HL-60 (cell line): ENCODE measurements at regions not wholly inside any gene's neighbourhood (a gene's known extent, or its start where the extent isn't known, plus 50 kb on each side); places are given as distances from the start of the nearest gene placed in this dataset.

Experiments
- POLR2AphosphoS5 ChIP-seq: IDR thresholded peaks from 2 replicates; pipeline ENCODE4 v1.6.1; 2012; ENCODE audit warnings: low read depth
- TF ChIP-seq, protein P1 (sequence below): IDR thresholded peaks from one replicate; pipeline ENCODE4 v1.5.1; 2011; ENCODE audit warnings: low read length, control low read depth, inconsistent platforms; ENCODE audit not compliant: insufficient read depth

DNA sequence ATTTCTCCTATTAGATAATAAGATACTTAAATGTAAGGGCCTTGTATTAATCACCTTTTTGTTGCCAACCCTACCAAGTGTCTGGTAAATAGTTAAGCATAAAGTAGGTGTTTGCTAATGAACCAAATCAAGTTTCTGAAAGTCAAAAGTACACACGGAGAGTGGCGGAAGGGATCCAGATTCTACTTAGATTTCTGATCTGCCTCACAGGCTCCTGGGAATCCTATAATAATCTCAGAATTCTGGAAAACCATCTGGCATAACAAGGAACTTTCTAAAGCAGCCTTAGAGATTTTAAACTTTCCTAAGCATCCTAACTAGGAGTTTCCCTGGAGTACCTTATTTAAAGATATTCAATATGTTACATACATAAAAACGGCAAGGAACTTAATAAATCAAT, 363.2 kb upstream of the SMC2 start:
- TF ChIP-seq, protein P1, sequence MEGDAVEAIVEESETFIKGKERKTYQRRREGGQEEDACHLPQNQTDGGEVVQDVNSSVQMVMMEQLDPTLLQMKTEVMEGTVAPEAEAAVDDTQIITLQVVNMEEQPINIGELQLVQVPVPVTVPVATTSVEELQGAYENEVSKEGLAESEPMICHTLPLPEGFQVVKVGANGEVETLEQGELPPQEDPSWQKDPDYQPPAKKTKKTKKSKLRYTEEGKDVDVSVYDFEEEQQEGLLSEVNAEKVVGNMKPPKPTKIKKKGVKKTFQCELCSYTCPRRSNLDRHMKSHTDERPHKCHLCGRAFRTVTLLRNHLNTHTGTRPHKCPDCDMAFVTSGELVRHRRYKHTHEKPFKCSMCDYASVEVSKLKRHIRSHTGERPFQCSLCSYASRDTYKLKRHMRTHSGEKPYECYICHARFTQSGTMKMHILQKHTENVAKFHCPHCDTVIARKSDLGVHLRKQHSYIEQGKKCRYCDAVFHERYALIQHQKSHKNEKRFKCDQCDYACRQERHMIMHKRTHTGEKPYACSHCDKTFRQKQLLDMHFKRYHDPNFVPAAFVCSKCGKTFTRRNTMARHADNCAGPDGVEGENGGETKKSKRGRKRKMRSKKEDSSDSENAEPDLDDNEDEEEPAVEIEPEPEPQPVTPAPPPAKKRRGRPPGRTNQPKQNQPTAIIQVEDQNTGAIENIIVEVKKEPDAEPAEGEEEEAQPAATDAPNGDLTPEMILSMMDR = no peak
- no peak for TF ChIP-seq POLR2AphosphoS5
